GM19452 (cell line): ENCODE measurements at regions not wholly inside any gene's neighbourhood (a gene's known extent, or its start where the extent isn't known, plus 50 kb on each side); places are given as distances from the start of the nearest gene placed in this dataset.

Experiments used
- ATAC-seq: cut with Tn5 transposase; IDR thresholded peaks from one replicate; pipeline ENCODE4 v1.9.1; 2021; ENCODE audit not compliant: unreplicated experiment

- no peak for ATAC-seq
These were observed 215.9 kb upstream of the GSE1 start for GRCh38 chr16:85396879-85397871.

DNA sequence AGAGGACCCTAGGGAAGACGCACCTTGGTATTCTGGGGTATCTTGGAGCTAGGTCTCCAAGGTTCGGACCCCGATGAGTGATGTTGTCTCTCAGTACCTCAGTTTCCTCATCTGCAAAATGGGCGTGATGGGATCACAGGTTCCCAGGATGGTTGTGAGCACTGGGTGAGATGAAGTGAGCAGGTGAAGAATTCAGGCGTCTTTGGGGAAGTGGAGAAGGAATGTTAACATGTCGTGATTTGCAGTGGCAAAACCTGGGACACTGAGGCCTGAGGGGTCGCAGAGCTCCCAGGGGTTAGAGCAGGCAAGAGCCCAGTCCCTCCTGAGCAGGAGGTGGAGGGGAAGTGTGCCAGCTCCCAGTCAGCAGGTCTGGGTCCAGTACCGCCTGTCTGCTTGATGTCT, 215.1 kb upstream of the GSE1 start:
- no peak for ATAC-seq

- no peak for ATAC-seq
These were observed 214.2 kb upstream of the GSE1 start for GRCh38 chr16:85398688-85399582.

DNA sequence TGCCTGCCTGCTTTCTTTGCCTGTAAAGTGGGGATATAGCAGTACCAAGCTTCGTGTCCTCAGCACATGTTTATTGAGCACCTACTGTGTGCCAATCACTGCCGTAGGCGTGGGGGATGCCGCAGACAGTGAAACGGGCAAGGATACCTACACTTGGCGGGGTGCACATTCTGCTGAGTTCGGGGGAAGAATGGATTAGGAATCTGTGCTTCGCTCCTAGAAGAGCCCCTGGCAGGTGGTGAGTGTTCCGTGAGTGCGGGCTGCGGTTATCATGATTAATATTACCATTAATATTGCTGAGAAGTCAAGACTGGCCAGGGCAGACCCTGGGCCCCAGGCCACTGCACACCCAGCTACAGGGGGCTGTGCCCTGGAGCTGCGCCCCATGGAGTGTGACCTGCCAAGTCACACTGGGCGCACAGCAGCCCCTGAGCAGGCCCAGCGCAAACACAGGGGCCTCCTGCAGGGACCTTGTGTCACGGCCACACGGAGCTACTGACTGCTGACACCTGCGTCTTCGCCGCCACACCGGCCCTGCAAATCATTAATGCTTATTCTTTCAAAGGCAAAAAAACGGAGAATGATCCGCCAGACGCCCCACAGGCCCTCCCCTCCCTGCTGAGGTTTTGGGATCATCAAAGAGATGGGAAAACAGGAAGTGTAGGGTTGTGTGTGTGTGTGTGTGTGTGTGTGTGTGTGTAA, 213.4 kb upstream of the GSE1 start:
- no peak for ATAC-seq

- no peak for ATAC-seq
These were observed 212.6 kb upstream of the GSE1 start for GRCh38 chr16:85400305-85401205.

- no peak for ATAC-seq
These were observed 211.7 kb upstream of the GSE1 start for GRCh38 chr16:85401370-85401916.

- ATAC-seq = no peak
These were observed 211.0 kb upstream of the GSE1 start for GRCh38 chr16:85401917-85402766.

- no peak for ATAC-seq
These were observed 210.0 kb upstream of the GSE1 start for GRCh38 chr16:85402910-85403692.

DNA sequence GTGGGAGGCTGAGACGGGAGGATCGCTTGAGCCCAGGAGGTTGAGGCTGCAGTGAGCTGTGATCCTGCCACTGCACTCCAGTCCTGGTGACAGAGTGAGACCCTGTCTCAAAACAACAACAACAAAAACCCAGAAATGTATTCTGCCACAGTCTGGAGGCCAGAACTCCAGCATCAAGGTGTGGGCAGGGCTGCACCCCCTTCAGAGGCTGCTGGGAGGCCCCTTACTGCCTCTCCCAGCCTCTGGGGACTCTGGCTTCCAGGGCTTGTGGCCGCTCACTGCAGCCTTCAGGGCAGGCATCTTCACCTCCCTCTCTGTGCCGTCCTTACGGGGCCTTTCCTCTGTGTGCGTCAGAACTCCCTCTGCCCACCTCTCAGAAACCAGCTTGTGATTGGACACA, 209.4 kb upstream of the GSE1 start:
- ATAC-seq = no peak

- no peak for ATAC-seq
These were observed 200.1 kb upstream of the GSE1 start for GRCh38 chr16:85412911-85413520.

DNA sequence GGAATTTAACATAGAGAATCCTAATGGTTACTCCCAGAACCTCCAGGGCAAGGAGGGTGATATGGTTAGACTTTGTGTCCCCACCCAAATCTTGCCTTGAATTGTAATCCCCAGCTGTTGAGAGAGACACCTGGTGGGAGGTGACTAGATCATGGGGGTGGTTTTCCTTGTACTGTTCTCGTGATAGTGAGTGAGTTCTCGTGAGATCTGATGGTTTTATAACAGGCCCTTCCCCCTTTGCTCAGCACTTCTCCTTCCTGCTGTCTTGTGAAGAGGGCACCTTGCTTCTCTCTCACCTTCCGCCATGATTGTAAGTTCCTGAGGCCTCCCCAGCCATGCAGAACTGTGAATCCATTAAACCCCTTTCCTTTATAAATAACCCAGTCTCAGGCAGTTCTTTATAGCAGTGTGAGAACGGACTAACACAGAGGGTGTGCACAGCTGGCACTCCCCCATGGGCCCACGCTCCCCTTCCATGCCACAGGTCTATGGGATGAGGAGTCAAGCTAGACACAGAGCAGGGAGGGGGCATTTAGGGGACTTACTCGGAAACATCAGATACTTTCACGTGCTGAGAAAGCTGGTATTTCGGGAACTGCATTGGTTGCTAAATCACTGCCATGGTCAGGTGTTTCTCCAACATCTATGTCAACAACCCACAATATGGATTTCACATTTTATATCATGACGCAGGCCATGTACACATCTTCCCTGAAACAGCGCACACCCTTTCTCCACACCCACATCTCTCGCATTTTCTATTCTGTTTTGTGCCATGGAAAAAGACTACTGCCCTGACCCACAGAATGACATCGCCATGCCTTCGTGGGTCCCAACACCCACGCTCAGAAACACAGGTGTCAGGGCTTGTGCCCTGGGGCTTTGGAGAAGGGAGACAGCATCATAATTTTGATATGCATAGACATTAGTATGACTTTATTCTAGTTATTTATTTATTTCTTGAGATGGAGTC, 199.1 kb upstream of the GSE1 start:
- ATAC-seq = no peak

DNA sequence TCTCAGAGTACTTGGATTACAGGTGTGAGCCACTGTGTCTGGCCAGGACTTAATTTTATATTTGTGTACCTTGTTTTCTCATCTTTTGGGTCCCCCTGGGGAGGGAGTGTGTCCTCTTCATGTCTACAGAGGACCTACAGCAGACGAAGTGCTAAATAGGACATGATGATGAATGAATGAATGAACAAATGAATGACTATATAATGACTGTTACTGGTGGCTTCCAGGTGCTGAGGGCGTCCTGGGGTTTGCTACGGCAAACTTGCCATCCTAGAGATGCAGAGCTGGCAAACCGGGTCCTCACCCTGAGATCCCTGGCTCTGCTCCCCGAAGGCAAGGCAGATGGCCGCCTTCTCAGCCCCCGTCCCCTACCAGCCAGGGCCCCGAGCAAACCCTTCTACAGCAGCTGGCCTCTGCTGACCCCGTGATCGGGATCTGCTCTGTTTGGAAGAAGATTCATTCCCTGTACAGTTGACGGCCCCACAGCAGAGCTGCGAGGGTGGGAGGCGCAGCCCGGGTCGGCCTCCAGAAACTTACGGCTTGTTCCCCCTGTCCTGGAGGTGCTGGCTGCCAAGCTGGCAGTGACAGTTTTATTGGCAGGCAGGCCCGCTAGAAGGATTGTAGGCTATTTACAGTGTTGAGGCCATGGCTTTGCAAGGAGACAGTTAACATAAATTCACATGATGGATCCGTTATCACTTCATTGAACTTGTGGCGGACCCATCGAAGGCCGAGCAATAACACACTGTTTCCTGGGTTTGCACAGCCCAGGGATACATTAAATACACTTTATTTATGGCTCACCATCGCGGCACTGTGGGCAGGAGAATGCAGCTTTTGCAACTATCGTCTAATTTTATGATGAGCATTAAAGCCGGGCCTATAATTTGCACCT, 197.7 kb upstream of the GSE1 start:
- ATAC-seq = no peak

- no peak for ATAC-seq
These were observed 196.7 kb upstream of the GSE1 start for GRCh38 chr16:85416228-85417109.

DNA sequence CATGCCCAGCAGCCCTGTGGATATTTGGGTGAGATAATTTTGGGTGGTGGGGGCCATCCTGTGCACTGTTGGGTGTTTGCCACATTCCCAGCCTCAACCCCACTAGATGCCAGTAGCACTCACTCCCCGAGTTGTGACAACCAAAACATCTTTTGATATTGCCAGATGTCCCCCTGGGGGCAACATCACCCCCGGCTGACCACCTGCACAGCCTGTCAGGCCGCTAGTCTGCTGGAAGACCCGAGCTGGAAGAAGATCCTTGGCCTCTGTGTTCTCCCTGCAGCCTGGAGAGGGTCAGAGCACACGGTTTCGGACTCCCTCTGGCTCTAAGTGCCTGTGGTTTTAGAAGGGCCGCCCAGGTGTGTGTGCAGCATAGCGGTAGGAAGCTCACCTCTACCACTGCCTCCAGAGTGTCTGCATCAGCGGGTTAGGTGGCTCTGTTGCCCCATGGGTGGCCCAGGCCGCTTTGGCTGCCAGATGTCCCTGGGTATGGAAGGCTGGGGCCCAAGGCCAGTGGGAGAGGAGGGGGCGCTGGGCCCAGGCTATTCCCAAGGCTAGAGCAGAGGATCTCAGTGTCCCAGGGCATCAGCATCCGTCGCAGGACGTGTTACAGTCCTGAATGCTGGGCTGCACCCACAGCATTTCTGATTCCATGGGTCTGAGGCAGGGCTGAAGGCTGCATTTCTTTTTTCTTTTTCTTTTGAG, 195.8 kb upstream of the GSE1 start:
- no peak for ATAC-seq
